Mucosa of descending colon (tissue), 3 donors: ENCODE measurements at regions not wholly inside any gene's neighbourhood (a gene's known extent, or its start where the extent isn't known, plus 50 kb on each side); places are given as distances from the start of the nearest gene placed in this dataset.
"Not testable (repeated sequence)": the region's sequence is repeated elsewhere in the genome, so short reads cannot be mapped to it uniquely, and the experiment has no call there.

ENCODE experiments used
- ATAC-seq: fragments of 200-7000 bp; cut with Tn5 transposase; one replicate; pipeline ENCODE4 v1.9.1; 2020; ENCODE audit warnings: mild to moderate bottlenecking, moderate library complexity
- DNase-seq, 3 donors: peaks; one replicate each; pipeline ENCODE4 v3.0.0-alpha.2; 2020
- H3K36me3 ChIP-seq: fragments of 200-600 bp; one replicate; pipeline ENCODE4 v1.8.0; 2021; ENCODE audit warnings: low read depth, mild to moderate bottlenecking
- H3K4me1 ChIP-seq: fragments of 200-600 bp; one replicate; pipeline ENCODE4 v1.8.0; 2021; ENCODE audit warnings: low read depth, mild to moderate bottlenecking
- H3K4me3 ChIP-seq: fragments of 200-600 bp; one replicate; pipeline ENCODE4 v1.8.0; 2021; ENCODE audit warnings: mild to moderate bottlenecking
- H3K9me3 ChIP-seq: fragments of 200-600 bp; one replicate; pipeline ENCODE4 v1.8.0; 2021; ENCODE audit warnings: mild to moderate bottlenecking
- intact Hi-C, 2 donors: fragments of 100-400 bp; cut with DNase I in 1 of 2; cut with micrococcal nuclease in 1 of 2; formaldehyde crosslinking; loops; one replicate each; pipeline versions ENCODE4 v1.11.0 to v1.11.1; 2022; cut with DNase I, micrococcal nuclease
- TF ChIP-seq, protein P1 (sequence below): fragments of 200-600 bp; IDR thresholded peaks from one replicate; pipeline ENCODE4 v1.8.0; 2022; ENCODE audit warnings: antibody characterized with exemption, mild to moderate bottlenecking
- donor health status: DM: no; HTN: no; CAD: no; lungs with moderate emphysema.
- donor health status: DM: no; HTN: no; CAD: no.
- donor health status: DM: no; HTN: yes; CAD: no.

DNA sequence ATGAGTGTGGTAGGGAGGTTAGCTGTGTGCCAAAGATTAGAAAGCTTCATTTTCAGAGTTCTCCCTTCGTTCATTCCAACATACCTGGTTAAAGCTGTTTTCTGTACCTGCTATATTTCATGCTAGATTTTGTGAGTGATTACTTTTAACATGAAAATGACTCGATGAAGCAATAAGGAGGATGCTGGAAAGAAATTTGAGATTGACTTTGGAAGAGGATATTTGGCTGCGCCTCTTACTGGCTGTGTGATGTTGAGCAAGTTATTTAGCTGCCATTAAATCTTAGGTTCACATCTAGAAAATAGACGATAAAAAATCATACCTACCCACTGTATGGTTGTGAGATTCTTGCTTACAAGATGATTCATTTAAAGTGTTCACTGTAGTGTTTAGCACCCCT, 288.7 kb downstream of the ZIC4 start:
- TF ChIP-seq, protein P1, sequence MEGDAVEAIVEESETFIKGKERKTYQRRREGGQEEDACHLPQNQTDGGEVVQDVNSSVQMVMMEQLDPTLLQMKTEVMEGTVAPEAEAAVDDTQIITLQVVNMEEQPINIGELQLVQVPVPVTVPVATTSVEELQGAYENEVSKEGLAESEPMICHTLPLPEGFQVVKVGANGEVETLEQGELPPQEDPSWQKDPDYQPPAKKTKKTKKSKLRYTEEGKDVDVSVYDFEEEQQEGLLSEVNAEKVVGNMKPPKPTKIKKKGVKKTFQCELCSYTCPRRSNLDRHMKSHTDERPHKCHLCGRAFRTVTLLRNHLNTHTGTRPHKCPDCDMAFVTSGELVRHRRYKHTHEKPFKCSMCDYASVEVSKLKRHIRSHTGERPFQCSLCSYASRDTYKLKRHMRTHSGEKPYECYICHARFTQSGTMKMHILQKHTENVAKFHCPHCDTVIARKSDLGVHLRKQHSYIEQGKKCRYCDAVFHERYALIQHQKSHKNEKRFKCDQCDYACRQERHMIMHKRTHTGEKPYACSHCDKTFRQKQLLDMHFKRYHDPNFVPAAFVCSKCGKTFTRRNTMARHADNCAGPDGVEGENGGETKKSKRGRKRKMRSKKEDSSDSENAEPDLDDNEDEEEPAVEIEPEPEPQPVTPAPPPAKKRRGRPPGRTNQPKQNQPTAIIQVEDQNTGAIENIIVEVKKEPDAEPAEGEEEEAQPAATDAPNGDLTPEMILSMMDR = no peak
- intact Hi-C loops = no loop called here
- Histone ChIP-seq H3K4me3 (no peak overlapping the region), H3K9me3 (no peaks in the 10 kb centered on the region), H3K36me3 (no peaks in the 10 kb centered on the region), H3K4me1 (no peaks in the 10 kb centered on the region)
- DNase-seq = no peak
- no peak for ATAC-seq

DNA sequence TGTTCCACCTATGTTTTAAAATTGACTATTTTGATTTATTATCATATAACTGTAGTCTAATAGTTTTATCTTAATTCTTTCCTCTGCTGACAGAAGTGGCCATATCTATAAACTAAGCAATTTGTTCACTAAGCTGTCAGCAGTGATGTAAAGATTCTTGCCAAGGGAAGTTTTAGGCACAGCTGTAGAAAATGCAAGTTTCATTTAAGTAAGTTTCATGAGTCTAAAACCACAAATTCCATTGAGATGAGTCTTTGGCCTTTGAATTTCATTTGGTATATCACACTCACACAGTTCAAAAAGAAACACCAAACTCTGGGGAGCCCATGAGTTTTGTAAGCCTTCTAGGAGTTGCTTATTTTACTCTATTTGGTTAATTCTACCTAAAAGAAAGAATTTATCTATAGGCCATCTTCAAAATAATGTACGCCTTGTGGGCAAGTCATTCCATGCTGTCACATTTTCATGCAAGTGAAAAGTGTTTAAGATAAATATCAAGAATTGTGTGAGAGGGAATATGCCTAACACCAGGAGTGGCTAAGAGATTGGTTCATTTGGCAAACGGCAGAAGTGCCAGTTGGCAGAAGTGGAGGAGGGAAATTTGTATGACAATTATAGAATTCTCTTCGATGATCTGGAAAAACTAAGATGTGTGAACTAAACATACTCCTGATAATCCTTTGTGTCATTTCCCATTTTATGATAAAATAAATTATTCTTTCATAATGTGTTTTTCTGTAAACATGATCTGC, 292.9 kb downstream of the ZIC4 start:
- H3K9me3 ChIP-seq = no peaks in the 10 kb centered on the region
- no peaks in the 10 kb centered on the region for H3K36me3 ChIP-seq
- ATAC-seq (no peak), DNase-seq (no peak)
- TF ChIP-seq, protein P1 = no peak
- intact Hi-C loops = no loop called here
- H3K4me3 ChIP-seq = no peak overlapping the region
- no peaks in the 10 kb centered on the region for H3K4me1 ChIP-seq

DNA sequence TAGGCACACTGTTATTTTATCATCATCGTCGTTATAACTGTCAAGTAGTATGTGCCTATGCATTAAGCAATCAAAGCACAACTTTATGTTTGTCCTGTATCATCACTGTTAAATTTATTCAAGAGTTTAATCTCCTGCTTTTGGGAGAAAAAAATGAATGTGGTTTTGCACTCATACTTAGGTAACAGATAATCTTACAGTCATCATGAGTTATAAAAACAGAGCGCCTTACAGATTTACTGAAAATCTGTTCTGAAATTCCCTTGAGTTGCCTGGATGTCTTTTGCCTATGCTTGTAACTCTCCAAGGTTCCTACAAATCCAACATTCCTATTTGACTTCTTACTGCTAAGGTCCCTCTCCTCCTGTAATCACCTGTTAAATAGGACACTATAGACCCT, 307.3 kb downstream of the ZIC4 start:
- Histone ChIP-seq H3K9me3 (peaks cover 9% of the 10 kb centered on the region), H3K36me3 (no peaks in the 10 kb centered on the region), H3K4me1 (no peaks in the 10 kb centered on the region), H3K4me3 (no peak overlapping the region)
- ATAC-seq = no peak
- DNase-seq = no peak
- intact Hi-C loops = no loop called here
- TF ChIP-seq, protein P1 = no peak

DNA sequence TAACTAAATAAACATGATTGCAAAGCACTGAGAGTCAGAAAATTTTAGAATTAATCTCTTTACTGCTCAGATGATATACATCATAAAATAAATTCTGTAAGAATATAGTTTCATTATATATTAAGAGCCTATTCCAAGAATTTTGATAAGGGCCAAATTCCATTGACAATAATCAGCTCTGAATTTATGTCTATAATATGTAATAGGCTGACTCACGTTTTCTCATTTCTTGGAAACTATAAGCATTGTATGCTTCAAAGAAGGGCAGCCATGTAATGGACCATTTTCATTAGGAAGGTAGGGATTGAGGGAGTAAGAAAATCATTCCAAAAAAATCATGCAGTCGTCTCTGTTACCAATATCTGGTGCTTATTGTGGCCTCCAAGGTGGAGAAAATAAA, 315.9 kb downstream of the ZIC4 start:
- Histone ChIP-seq H3K4me3 (no peak overlapping the region), H3K36me3 (no peaks in the 10 kb centered on the region), H3K9me3 (no peaks in the 10 kb centered on the region), H3K4me1 (no peaks in the 10 kb centered on the region)
- DNase-seq (no peak), ATAC-seq (no peak)
- intact Hi-C loops = no loop called here
- TF ChIP-seq, protein P1 = no peak

DNA sequence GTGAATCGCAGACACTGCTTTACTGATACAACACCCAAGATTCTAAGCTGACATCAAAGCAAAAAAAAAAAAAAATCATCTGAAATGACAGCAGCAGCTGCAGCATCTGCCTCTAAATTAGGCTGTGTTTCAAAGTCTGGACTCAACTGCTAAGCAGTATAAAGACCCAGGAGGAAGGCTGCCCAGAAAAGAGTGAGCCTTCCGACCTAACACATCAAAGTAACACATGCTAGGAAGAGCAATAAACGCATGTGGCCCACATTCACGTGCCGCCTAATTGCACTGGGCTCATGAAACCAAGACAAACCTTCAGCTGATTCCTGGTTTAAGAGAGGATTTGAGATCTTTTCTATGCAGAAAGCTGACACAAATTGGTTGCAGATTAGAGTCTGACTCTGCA, 317.1 kb downstream of the ZIC4 start:
- Histone ChIP-seq H3K4me1 (no peaks in the 10 kb centered on the region), H3K9me3 (no peaks in the 10 kb centered on the region), H3K36me3 (no peaks in the 10 kb centered on the region), H3K4me3 (no peak overlapping the region)
- intact Hi-C loops = no loop called here
- ATAC-seq (no peak), DNase-seq (no peak)
- TF ChIP-seq, protein P1 = no peak

DNA sequence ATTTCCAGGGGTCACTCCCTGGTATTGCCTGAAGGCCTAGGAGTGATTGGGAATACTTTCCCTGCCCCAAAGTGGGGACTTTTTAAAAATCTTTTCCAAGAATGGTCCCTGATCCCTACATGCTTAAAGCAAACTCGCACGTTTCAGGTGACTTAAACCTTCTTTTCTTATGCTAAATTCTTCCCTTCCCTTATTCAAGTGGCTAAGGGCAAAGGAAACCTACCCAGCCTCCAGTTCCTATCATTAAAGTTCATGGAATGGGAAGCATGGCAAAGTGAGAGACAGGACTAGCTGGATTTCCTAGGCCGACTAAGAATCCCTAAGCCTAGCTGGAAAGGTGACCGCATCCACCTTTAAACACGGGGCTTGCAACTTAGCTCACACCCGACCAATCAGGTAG, 346.8 kb downstream of the ZIC4 start:
- H3K4me1 ChIP-seq, H3K36me3 ChIP-seq, intact Hi-C loops, H3K4me3 ChIP-seq, H3K9me3 ChIP-seq, ATAC-seq, DNase-seq: not testable (repeated sequence)
